ELR (cell line): ENCODE measurements at regions not wholly inside any gene's neighbourhood (a gene's known extent, or its start where the extent isn't known, plus 50 kb on each side); places are given as distances from the start of the nearest gene placed in this dataset.

Experiments used
- DNase-seq: peaks from one replicate; pipeline ENCODE4 v3.0.0-alpha.2; 2015; ENCODE audit warnings: low read depth

- no peak for DNase-seq
These were observed 317.6 kb downstream of the SEC14L1 start for GRCh38 chr17:77458202-77459017.

GRCh38 chr17:77459018-77459755 lies 318.4 kb downstream of the SEC14L1 start:
- DNase-seq, result no peak

DNA sequence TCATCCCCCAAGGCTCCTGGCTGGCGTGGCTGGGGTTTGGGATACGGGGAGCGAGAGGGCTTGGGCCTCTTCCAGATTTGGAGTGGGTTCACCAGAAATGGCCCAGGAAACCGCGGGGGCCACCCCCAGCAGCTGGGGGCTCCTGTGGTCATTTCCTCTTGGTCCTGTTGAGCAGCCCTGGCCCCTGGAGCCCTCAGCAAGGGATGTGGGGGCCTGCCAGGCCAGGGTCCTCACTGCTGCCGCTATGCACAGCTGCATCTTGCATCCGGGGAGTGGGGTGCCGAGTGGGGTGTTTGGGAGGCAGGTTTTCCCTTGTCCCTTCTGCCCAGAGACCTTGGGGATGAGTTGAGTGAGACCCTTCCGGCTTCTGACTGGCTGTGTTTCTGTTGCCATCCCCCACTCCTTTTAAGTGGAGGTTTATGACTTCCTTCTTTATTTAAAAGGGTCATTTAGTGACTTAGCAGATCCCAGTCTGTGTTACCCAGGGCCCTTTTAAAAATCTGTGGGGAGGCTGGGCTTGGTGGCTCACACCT lies 319.8 kb downstream of the SEC14L1 start:
- DNase-seq, result no peak

DNA sequence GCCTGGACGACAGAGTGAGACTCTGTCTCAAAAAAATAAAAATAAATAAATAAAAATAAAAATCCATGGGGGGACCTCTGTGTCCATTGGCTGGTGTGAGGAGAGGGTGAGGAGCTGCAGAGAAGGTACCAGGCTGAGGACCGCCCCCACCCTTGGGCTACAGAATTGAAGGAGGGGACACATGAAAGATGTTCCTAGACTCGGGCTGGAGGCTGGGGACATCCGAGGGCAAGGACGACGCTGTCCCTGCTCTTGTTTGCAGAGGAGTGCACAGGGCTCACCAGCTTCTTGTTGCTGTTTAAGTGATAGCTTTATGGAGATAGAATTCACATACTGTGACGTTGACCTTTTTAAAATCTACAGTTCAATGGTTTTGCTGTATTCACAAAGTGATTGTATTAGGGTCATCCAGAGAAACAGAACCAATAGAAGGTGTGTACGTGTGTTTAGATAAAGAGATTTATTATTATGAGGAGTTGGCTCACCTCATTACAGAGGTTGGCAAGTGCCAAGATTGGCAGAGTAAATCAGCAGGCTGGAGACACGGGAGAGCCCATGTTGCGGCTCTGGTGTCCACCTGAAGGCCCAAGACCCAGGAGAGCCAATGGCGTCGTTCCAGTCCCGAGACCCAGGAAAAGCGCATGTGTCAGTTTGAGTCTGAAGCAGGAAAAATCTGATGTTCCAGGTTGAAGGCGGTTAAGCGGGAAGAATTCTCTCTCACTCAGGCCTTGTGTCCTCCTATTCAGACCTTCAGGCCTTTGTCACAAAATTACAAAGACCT lies 320.7 kb downstream of the SEC14L1 start:
- DNase-seq, result no peak

GRCh38 chr17:77462090-77462489 lies 321.3 kb downstream of the SEC14L1 start:
- DNase-seq, result no peak

GRCh38 chr17:77462553-77463497 lies 322.1 kb downstream of the SEC14L1 start:
- DNase-seq, result no peak

DNA sequence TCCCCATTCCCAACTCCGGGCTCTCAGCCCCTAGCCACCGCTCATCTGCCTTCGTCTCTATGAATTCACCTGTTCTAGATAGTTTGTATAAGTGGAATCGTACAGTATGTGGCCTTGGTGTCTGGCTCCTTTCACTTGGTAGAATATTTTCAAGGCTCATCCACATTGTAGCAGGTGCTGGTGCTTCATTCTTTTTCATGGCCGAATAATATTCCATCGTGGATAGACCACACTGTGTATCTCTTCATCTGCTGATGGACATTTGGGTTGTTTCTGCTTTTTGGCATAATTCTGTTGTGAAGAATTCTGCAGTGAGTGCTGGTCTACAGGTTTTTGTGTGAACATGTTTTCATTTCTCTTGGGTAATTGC lies 324.2 kb downstream of the SEC14L1 start:
- DNase-seq, result no peak

DNA sequence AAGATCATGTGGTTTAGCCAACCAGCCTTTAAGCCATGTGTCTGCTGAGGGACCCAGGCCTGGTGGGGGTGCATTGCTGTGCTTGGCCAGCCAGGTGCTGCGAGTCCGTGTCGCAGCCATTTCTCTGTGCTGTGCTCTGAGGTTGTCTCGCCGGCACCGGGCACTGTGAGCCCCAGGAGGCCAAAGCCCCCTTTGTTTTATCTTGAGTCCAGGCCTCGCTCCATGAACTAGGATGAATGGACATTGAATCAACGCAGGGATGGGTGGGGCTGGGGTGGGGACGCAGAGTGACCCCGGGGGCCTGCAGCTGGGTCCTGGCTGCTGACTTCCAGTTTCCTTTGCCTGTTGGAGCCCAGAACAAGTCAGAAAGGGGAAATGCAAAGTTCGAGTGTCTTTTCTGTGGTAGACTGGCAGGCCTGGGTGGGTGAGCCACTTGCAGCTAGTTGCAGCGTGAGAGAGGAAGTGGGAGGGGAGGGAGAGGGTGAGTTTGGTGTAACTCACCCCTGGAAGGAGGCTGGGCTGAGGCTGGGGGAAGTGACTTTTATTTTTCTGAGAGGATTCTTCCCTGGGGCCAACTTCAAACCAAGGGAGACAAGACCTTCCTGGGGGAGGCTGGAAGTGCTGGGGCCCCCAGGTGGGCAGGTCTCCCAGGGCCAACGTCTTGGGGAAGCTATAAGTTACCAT lies 324.7 kb downstream of the SEC14L1 start:
- peak; percentile 84 for DNase-seq

GRCh38 chr17:77466140-77466539 lies 325.4 kb downstream of the SEC14L1 start:
- no peak for DNase-seq

DNA sequence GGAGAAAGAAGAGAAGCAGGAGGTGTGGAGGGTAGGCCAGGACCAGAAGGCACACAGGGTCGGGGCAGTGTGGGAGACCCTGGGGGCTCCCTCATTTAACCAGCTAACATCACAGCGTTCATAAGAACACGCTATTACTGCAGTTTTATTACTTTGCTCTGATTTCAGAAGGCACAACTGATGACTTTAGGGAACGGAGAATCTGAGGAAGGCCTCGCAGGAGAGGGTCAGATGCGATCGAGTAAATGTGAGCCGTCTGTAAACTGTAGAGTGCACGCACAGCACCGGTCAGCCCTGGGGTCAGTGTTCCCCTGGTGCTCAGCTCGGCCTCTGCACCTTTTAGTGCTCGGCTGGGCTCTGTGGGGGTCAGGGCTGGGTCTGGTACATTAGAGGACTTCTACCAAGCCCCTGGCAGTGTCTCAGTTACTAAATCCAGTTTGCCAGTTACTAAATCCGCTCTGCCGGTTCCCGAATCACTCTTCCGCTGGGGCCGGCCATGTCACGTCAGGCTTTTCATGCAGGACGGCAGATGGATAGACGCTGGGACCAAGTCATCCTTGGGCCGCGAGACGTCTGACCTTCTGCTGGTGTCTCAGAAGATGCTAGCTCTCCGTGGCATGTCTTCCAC lies 325.9 kb downstream of the SEC14L1 start:
- no peak for DNase-seq

DNA sequence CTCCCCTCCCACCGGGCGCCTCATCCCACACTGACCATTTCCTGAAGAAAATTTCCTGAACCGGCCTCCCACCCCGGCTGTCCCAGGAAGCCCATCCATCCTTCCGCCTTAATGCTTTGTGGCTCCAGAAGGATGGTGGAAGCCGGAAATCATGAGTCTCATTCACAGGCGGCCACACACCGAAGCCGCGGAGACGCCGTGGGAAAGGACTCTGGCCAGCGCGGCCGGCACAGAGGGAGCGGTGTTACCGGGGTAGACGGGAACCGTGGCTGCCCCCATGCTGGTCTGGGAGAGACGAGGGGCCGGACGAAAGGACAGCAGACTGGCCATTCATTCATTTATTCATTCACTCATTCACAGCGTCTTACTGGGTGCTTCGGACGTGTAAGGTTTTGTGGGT lies 326.8 kb downstream of the SEC14L1 start:
- DNase-seq, result no peak

- no peak for DNase-seq
These were observed 328.1 kb downstream of the SEC14L1 start for GRCh38 chr17:77468897-77469296.

DNA sequence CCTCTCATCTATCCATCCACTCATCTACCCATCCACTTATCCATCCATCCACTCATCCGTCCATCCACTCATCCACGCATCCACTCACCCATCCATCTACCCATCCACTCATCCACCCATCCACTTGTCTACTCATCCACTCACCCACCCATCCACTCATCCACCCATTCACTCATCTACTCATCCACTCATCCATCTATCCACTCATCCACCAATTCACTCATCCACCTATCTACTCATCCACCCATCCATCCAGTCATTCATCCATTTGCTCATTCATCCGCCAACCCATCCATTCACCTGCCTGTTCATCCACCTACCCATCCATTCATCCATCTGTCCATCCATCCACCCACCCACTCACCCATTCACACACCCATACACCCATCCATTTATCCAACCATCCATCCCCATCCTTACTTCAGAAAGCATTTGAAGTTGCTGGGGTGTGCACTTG lies 329.6 kb downstream of the SEC14L1 start:
- DNase-seq, result no peak

- peak; percentile 81 for DNase-seq
These were observed 330.3 kb downstream of the SEC14L1 start for GRCh38 chr17:77470800-77471733.

- DNase-seq, result peak; percentile 40
These were observed 331.3 kb downstream of the SEC14L1 start for GRCh38 chr17:77471984-77472461.

DNA sequence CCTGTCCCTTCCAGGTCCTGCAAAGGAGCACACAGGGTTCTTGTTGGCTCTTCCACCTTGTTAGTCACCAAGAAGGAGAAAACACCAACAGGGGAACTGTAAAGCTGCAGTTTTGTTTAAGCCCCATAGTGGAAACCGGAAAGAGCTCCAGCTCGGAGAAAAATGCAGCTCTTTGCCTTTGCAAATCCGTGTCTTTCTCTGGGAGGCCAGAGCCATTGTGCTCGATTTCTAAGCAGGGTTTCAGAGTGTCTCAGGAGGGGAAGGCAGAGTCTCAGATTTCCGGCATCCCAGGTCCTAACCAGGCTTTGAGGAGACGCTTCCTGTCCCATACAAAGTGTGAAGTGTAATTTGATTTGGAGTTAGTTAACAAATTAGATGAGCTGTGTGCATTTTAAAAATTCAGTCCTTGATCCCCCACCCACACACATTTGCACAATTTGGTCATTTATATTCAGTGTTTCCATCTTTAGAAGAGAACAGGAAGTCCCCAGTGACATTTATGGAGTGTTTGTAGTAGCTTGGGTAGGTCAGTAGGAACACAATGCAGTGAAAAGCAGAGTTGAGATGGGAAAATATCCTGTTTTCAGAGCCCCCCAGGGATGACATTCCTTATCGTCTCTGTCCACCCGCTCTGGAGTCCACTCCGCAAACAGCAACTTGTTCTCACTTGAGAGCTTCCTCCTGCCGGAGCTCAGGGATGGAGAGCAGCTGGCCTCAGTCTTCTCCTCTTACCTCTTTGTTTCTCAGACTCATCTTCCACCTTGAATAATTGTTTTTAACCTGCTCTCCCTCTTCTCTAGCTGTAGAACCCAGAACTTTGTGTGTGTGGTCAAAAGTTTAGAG lies 331.9 kb downstream of the SEC14L1 start:
- peak; percentile 54 for DNase-seq

DNA sequence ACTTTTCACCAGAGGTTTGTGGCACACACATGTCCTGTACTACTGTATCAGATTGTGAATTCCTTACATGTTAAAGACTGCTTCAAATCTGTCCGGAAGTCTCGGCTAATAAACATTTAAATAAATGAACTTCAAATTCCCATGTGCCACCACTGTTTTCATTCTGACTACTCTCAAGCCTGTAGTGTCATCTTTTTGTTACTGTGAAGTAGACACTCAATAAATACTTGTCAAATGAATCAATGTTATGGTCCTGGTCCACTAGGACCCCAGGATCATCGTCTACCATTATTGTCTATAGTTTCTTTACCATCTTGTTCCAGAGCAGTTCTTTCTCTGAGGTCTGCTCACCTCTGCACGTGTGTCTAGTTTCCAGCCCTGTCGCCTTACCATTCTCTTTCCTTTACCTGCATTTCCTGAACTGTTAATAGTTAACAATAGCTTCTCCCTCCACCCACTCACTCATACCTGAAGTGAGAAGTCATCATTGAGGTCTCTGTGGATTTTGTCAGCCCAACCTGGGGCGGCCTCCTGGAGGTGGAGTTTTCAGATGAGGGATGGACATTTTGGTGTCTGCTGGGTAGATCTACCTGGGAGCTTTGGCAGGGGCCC lies 333.0 kb downstream of the SEC14L1 start:
- DNase-seq, result no peak
